ENCODE measurements at regions not wholly inside any gene's neighbourhood (a gene's known extent, or its start where the extent isn't known, plus 50 kb on each side); places are given as distances from the start of the nearest gene placed in this dataset.

- DNase-seq (ENCODE audit: low read depth): no peak
- no peak overlapping the region for H3K4me3 ChIP-seq (ENCODE audit: control insufficient read depth, low read depth, low read length)
- no peak for TF ChIP-seq CTCF (IDR thresholded peaks at IDR 0.05; ENCODE audit: control insufficient read depth, insufficient read depth, low read depth, low read length, missing control alignments)
These were observed 292.9 kb upstream of the SLIT2 start for GRCh38 chr4:19958848-19959247.

- DNase-seq (ENCODE audit: low read depth): peak; percentile 78
- H3K4me3 ChIP-seq (ENCODE audit: control insufficient read depth, low read depth, low read length): no peak overlapping the region
- TF ChIP-seq CTCF (IDR thresholded peaks at IDR 0.05; ENCODE audit: control insufficient read depth, insufficient read depth, low read depth, low read length, missing control alignments): no peak
These were observed 304.4 kb upstream of the SLIT2 start for GRCh38 chr4:19947349-19947748.

GRCh38 chr4:19945979-19946380, 305.7 kb upstream of the SLIT2 start:
- peak; percentile 97 for DNase-seq (ENCODE audit: low read depth)
- TF ChIP-seq CTCF (IDR thresholded peaks at IDR 0.05; ENCODE audit: control insufficient read depth, insufficient read depth, low read depth, low read length, missing control alignments): no peak
- no peak overlapping the region for H3K4me3 ChIP-seq (ENCODE audit: control insufficient read depth, low read depth, low read length)

GRCh38 chr4:19945501-19945900, 306.2 kb upstream of the SLIT2 start:
- TF ChIP-seq CTCF (IDR thresholded peaks at IDR 0.05; ENCODE audit: control insufficient read depth, insufficient read depth, low read depth, low read length, missing control alignments): no peak
- no peak overlapping the region for H3K4me3 ChIP-seq (ENCODE audit: control insufficient read depth, low read depth, low read length)
- no peak for DNase-seq (ENCODE audit: low read depth)

GRCh38 chr4:19944806-19945205, 306.9 kb upstream of the SLIT2 start:
- DNase-seq (ENCODE audit: low read depth): no peak
- H3K4me3 ChIP-seq (ENCODE audit: control insufficient read depth, low read depth, low read length): no peak overlapping the region
- TF ChIP-seq CTCF (IDR thresholded peaks at IDR 0.05; ENCODE audit: control insufficient read depth, insufficient read depth, low read depth, low read length, missing control alignments): no peak

GRCh38 chr4:19944251-19944650, 307.5 kb upstream of the SLIT2 start:
- TF ChIP-seq CTCF (IDR thresholded peaks at IDR 0.05; ENCODE audit: control insufficient read depth, insufficient read depth, low read depth, low read length, missing control alignments): no peak
- DNase-seq (ENCODE audit: low read depth): no peak
- no peak overlapping the region for H3K4me3 ChIP-seq (ENCODE audit: control insufficient read depth, low read depth, low read length)

GRCh38 chr4:19941434-19941833, 310.3 kb upstream of the SLIT2 start:
- no peak for DNase-seq (ENCODE audit: low read depth)
- TF ChIP-seq CTCF (IDR thresholded peaks at IDR 0.05; ENCODE audit: control insufficient read depth, insufficient read depth, low read depth, low read length, missing control alignments): no peak
- H3K4me3 ChIP-seq (ENCODE audit: control insufficient read depth, low read depth, low read length): no peak overlapping the region
